ENCODE measurements at regions not wholly inside any gene's neighbourhood (a gene's known extent, or its start where the extent isn't known, plus 50 kb on each side); places are given as distances from the start of the nearest gene placed in this dataset.

DNA sequence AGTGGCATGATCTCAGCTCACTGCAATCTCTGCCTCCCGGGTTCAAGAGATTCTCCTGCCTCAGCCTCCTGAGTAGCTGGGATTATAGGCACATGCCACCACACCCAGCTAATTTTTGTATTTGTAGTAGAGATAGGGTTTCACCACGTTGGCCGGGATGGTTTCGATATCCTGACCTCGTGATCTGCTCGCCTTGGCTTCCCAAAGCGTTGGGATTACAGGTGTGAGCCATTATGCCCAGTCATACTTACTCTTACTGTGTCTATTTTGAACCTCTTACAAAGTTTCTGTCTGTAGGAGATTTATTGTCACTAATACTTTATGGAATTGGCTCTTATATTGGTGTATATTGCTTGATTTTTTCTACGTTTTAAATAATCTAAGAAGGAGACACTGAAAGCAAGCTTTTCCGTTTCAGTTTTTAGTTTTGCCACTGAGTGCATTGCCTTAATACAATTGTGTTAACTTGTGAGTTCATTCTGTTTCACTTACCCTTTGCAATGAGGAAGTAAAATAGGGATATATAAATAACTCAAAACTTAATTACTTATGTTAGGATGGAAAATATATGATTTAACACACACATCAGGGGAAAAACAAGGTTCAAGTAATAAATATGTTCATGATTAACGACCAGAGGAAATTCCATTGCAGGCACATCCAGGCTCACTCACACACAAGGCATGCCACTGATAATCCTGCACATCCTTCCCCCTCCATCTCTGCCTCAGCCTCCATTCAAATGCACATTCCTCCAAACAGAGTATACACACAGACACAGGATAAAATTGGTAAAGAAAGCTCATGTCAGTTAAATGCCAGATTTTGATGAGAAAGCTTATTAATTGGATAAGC lies 279.3 kb upstream of the RASGRP1 start:
- FAIRE-seq (peak; percentile 88), DNase-seq (ENCODE audit: low read depth, low spot score) (peak; percentile 95)
- intact Hi-C loops (cut with micrococcal nuclease) (loop anchor here (1.0 to 5.0 kb wide), 9 partner anchors 16 to 738 kb away; partner anchors contain the start of gene THBS1), dilution Hi-C loops (cut with MboI; ENCODE audit: extremely low pct_ligation_motif_present, low sequenced_read_pairs) (loop anchor here (25.0 kb wide), 1 partner anchor 293 kb away; no protein-coding TSS in a partner anchor)
- H4K20me1 ChIP-seq (replicated peaks; ENCODE audit: control insufficient read depth, extremely low read depth, insufficient read depth, low read length), result no peaks in the 10 kb centered on the region
- H3K27ac ChIP-seq (ENCODE audit: insufficient read depth, low read depth, low read length), result peak overlapping the region; percentile 98
- H3K9me3 ChIP-seq (replicated peaks; ENCODE audit: control insufficient read depth, insufficient read depth, low read length), result no peaks in the 10 kb centered on the region
- H3K4me3 ChIP-seq (replicated peaks in 1 of 3; ENCODE audit: insufficient read depth in 1 of 3, low read depth in 1 of 3, low read length in 3 of 3), result peak overlapping the region in 1 of 3 experiments; percentile 15
- peak overlapping the region; percentile 65 for H3K4me2 ChIP-seq (ENCODE audit: insufficient read depth, low read length)
- no peaks in the 10 kb centered on the region for H3K27me3 ChIP-seq (ENCODE audit: control insufficient read depth in 2 of 2, insufficient read depth in 2 of 2, low read length in 2 of 2)
- ChIA-PET POLR2A (interaction anchor here (0.6 to 2.3 kb wide), 8 partner anchors 10 to 742 kb away, joined by 3 to 19 read pairs (median 5); partner anchors contain the start of gene THBS1), CTCF (interaction anchor here (1.0 to 5.6 kb wide), 10 partner anchors 10 to 152 kb away, joined by 3 to 40 read pairs (median 6); no protein-coding TSS in a partner anchor)
- no peaks in the 10 kb centered on the region for H3K36me3 ChIP-seq (ENCODE audit: control insufficient read depth in 2 of 2, extremely low read depth in 1 of 2, insufficient read depth in 2 of 2, low read length in 2 of 2)
- H3K4me1 ChIP-seq (ENCODE audit: control insufficient read depth, extremely low read depth, insufficient read depth, low read length), result peaks cover 41% of the 10 kb centered on the region
- H2AFZ ChIP-seq (ENCODE audit: low read depth, low read length), result peak overlapping the region; percentile 18
- no peaks in the 10 kb centered on the region for H3K9me1 ChIP-seq (replicated peaks; ENCODE audit: control insufficient read depth, extremely low read depth, insufficient read depth, low read length)
- H3K9ac ChIP-seq (replicated peaks; ENCODE audit: extremely low read depth, insufficient read depth, low read length), result peak overlapping the region; percentile 89
- no peaks in the 10 kb centered on the region for H3K79me2 ChIP-seq (ENCODE audit: control insufficient read depth, insufficient read depth, low read length)
- BruUV-seq (replicated peaks), result TSS peak; percentile 87
- TF ChIP-seq EZH2 (IDR thresholded peaks at IDR 0.05; ENCODE audit: borderline replicate concordance, low read depth, low read length, severe bottlenecking) (no peak), POLR2A (IDR thresholded peaks at IDR 0.05; ENCODE audit: low read depth, low read length) (peak; percentile 61), JUN (IDR thresholded peaks at IDR 0.05; ENCODE audit: borderline replicate concordance, insufficient read depth, insufficient read length, low read depth) (peak; percentile 93), GATA2 (IDR thresholded peaks at IDR 0.05; ENCODE audit: insufficient read depth, insufficient read length, low read depth, low read length) (peak; percentile 93), FOS (IDR thresholded peaks at IDR 0.05; ENCODE audit: borderline replicate concordance, insufficient read depth, low read length) (peak; percentile 84), MYC (IDR thresholded peaks at IDR 0.05; ENCODE audit: low read depth, low read length) (peak; percentile 75), POLR2AphosphoS5 (IDR thresholded peaks at IDR 0.05; ENCODE audit: insufficient read depth, low read depth, low read length) (peak; percentile 85)
- TF ChIP-seq, protein P1, sequence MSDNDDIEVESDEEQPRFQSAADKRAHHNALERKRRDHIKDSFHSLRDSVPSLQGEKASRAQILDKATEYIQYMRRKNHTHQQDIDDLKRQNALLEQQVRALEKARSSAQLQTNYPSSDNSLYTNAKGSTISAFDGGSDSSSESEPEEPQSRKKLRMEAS (IDR thresholded peaks at IDR 0.05; ENCODE audit: insufficient read depth, insufficient read length), result no peak
- TF ChIP-seq, protein P2, sequence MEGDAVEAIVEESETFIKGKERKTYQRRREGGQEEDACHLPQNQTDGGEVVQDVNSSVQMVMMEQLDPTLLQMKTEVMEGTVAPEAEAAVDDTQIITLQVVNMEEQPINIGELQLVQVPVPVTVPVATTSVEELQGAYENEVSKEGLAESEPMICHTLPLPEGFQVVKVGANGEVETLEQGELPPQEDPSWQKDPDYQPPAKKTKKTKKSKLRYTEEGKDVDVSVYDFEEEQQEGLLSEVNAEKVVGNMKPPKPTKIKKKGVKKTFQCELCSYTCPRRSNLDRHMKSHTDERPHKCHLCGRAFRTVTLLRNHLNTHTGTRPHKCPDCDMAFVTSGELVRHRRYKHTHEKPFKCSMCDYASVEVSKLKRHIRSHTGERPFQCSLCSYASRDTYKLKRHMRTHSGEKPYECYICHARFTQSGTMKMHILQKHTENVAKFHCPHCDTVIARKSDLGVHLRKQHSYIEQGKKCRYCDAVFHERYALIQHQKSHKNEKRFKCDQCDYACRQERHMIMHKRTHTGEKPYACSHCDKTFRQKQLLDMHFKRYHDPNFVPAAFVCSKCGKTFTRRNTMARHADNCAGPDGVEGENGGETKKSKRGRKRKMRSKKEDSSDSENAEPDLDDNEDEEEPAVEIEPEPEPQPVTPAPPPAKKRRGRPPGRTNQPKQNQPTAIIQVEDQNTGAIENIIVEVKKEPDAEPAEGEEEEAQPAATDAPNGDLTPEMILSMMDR (IDR thresholded peaks at IDR 0.05; ENCODE audit: extremely low read depth in 1 of 2, insufficient read depth in 1 of 2, low read depth in 1 of 2, low read length in 2 of 2), result no peak

Measured in endothelial cell of umbilical vein (primary cell).